GM18520 (cell line): ENCODE measurements at regions not wholly inside any gene's neighbourhood (a gene's known extent, or its start where the extent isn't known, plus 50 kb on each side); places are given as distances from the start of the nearest gene placed in this dataset.
"Not testable (repeated sequence)": the region's sequence is repeated elsewhere in the genome, so short reads cannot be mapped to it uniquely, and the experiment has no call there.

Experiments
- ATAC-seq: cut with Tn5 transposase; IDR thresholded peaks from one replicate; pipeline ENCODE4 v1.9.1; 2021; ENCODE audit not compliant: unreplicated experiment

- ATAC-seq, result no peak
These were observed 156.1 kb upstream of the NPY start for GRCh38 chr7:24127930-24128329.

- no peak for ATAC-seq
These were observed 154.4 kb upstream of the NPY start for GRCh38 chr7:24129597-24129996.

- ATAC-seq, result no peak
These were observed 153.4 kb upstream of the NPY start for GRCh38 chr7:24130631-24131030.

GRCh38 chr7:24133691-24134090 is 150.3 kb upstream of the NPY start:
- ATAC-seq, result no peak

- ATAC-seq, result no peak
These were observed 149.5 kb upstream of the NPY start for GRCh38 chr7:24134535-24134934.

- ATAC-seq, result peak; percentile 63
These were observed 148.8 kb upstream of the NPY start for GRCh38 chr7:24135003-24135817.

- ATAC-seq, result no peak
These were observed 146.7 kb upstream of the NPY start for GRCh38 chr7:24137338-24137737.

GRCh38 chr7:24138343-24138742 is 145.6 kb upstream of the NPY start:
- ATAC-seq, result no peak

GRCh38 chr7:24140001-24140400 is 144.0 kb upstream of the NPY start:
- no peak for ATAC-seq

GRCh38 chr7:24141874-24142509 is 142.0 kb upstream of the NPY start:
- no peak for ATAC-seq

GRCh38 chr7:24143547-24143946 is 140.4 kb upstream of the NPY start:
- no peak for ATAC-seq

GRCh38 chr7:24151944-24152343 is 132.0 kb upstream of the NPY start:
- ATAC-seq, result no peak

GRCh38 chr7:24152356-24152755 is 131.6 kb upstream of the NPY start:
- ATAC-seq, result no peak

GRCh38 chr7:24152877-24153472 is 131.0 kb upstream of the NPY start:
- no peak for ATAC-seq

GRCh38 chr7:24157666-24158065 is 126.3 kb upstream of the NPY start:
- no peak for ATAC-seq

- no peak for ATAC-seq
These were observed 125.0 kb upstream of the NPY start for GRCh38 chr7:24158975-24159374.

GRCh38 chr7:24164401-24164800 is 119.6 kb upstream of the NPY start:
- ATAC-seq, result no peak

- ATAC-seq, result no peak
These were observed 114.8 kb upstream of the NPY start for GRCh38 chr7:24169077-24169624.

GRCh38 chr7:24171951-24172350 is 112.0 kb upstream of the NPY start:
- not testable (repeated sequence) for ATAC-seq

- no peak for ATAC-seq
These were observed 111.1 kb upstream of the NPY start for GRCh38 chr7:24172856-24173255.

GRCh38 chr7:24175603-24176002 is 108.4 kb upstream of the NPY start:
- no peak for ATAC-seq
